ENCODE measurements at regions not wholly inside any gene's neighbourhood (a gene's known extent, or its start where the extent isn't known, plus 50 kb on each side); places are given as distances from the start of the nearest gene placed in this dataset.

- Histone ChIP-seq H3K4me1 (ENCODE audit: control insufficient read depth in 1 of 2, insufficient read depth in 2 of 2, low read depth in 1 of 2, low read length in 1 of 2) (no peaks in the 10 kb centered on the region; a peak in 1 of 4 replicates), H3K4me2 (no peak overlapping the region), H3F3A (replicated peaks; ENCODE audit: insufficient read depth) (no peaks in the 10 kb centered on the region), H3K27me3 (ENCODE audit: insufficient read depth) (no peaks in the 10 kb centered on the region), H3K36me3 (replicated peaks in 1 of 2; ENCODE audit: control insufficient read depth in 1 of 2, insufficient read depth in 2 of 2, low read length in 1 of 2) (peaks cover 0 to 5% of the 10 kb centered on the region in 2 experiments), H3K9me3 (0 out of 2 replicates have a peak, but pooled peaks cover 14% of the 10 kb centered on the region), H2AFZ (ENCODE audit: low read depth) (no peak overlapping the region), H4K20me1 (ENCODE audit: insufficient read depth) (no peaks in the 10 kb centered on the region), H3K79me2 (ENCODE audit: insufficient read depth) (no peaks in the 10 kb centered on the region), H3K4me3 (ENCODE audit: low read depth in 2 of 2, low read length in 1 of 2) (no peak overlapping the region), H3K9me2 (no peaks in the 10 kb centered on the region), H3K27ac (ENCODE audit: low read depth in 2 of 2, low read length in 1 of 2) (no peak overlapping the region), H3K9ac (no peak overlapping the region)
- TF ChIP-seq EP300 (IDR thresholded peaks at IDR 0.05; ENCODE audit: borderline replicate concordance in 1 of 2, low read depth in 1 of 2, low read length in 1 of 2): no peak
- no peak for TF ChIP-seq IRF3 (IDR thresholded peaks at IDR 0.05; ENCODE audit: low read depth, low read length)
- no peak for TF ChIP-seq TEAD4 (IDR thresholded peaks at IDR 0.05; ENCODE audit: borderline replicate concordance, insufficient read depth)
- TF ChIP-seq, protein P1, sequence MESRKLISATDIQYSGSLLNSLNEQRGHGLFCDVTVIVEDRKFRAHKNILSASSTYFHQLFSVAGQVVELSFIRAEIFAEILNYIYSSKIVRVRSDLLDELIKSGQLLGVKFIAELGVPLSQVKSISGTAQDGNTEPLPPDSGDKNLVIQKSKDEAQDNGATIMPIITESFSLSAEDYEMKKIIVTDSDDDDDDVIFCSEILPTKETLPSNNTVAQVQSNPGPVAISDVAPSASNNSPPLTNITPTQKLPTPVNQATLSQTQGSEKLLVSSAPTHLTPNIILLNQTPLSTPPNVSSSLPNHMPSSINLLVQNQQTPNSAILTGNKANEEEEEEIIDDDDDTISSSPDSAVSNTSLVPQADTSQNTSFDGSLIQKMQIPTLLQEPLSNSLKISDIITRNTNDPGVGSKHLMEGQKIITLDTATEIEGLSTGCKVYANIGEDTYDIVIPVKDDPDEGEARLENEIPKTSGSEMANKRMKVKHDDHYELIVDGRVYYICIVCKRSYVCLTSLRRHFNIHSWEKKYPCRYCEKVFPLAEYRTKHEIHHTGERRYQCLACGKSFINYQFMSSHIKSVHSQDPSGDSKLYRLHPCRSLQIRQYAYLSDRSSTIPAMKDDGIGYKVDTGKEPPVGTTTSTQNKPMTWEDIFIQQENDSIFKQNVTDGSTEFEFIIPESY (IDR thresholded peaks at IDR 0.05; ENCODE audit: borderline replicate concordance, low read depth): no peak
- TF ChIP-seq SMC3 (IDR thresholded peaks at IDR 0.05; ENCODE audit: low read depth, low read length): no peak
- TF ChIP-seq MEF2A (IDR thresholded peaks at IDR 0.05; ENCODE audit: borderline replicate concordance, low read depth): no peak
- TF ChIP-seq MXI1 (IDR thresholded peaks at IDR 0.05; ENCODE audit: low read depth, low read length): no peak
- no peak for TF ChIP-seq NFIC (IDR thresholded peaks at IDR 0.05; ENCODE audit: borderline replicate concordance)
- TF ChIP-seq PBX3 (IDR thresholded peaks at IDR 0.05): no peak
- no peak for TF ChIP-seq ELF1 (IDR thresholded peaks at IDR 0.05)
- TF ChIP-seq REST (IDR thresholded peaks at IDR 0.05; ENCODE audit: low read depth, low read length): no peak
- TF ChIP-seq FOXM1 (IDR thresholded peaks at IDR 0.05; ENCODE audit: low read depth): no peak
- no peak for DNase-seq
- CTCF ChIA-PET: no interaction called here
- POLR2A ChIA-PET: no interaction called here
- 52% methylated on average over 2 of the region's 2 CpGs for WGBS (ENCODE audit: low lambda C conversion rate)
These were observed 82.6 kb upstream of the CCDC91 start for GRCh38 chr12:28107679-28108078.
